ENCODE measurements at regions not wholly inside any gene's neighbourhood (a gene's known extent, or its start where the extent isn't known, plus 50 kb on each side); places are given as distances from the start of the nearest gene placed in this dataset.

- 87% methylated on average over 4 of the region's 4 CpGs; no CpG with 5 or more reads in 1 of the 2 experiments for whole genome bisulfite sequencing, 2 experiments (ENCODE audit: extremely low coverage in 1 of 2, insufficient coverage in 1 of 2, insufficient read length in 1 of 2, insufficient replicate concordance in 2 of 2, low coverage in 1 of 2, low lambda C conversion rate in 2 of 2, missing lambda C conversion rate in 1 of 2)
- H3K27me3 ChIP-seq (replicated peaks in 1 of 4; ENCODE audit: control insufficient read depth in 3 of 4, extremely low read depth in 1 of 4, insufficient read depth in 3 of 4, low read length in 3 of 4), result no peaks in the 10 kb centered on the region
- no peak for TF ChIP-seq GABPA (IDR thresholded peaks at IDR 0.05; ENCODE audit: borderline replicate concordance, insufficient read depth, low read length)
Observed at GRCh38 chr2:164371916-164372315, 249.4 kb downstream of the GRB14 start.

More at GRCh38 chr2:164371916-164372315, 249.4 kb downstream of the GRB14 start:
- Histone ChIP-seq H2BK120ac (replicated peaks; ENCODE audit: low read depth, low read length) (no peak overlapping the region), H3K18ac (ENCODE audit: extremely low read depth, low read length) (no peak overlapping the region), H3K9ac (replicated peaks in 1 of 4; ENCODE audit: extremely low read depth in 1 of 4, low read depth in 3 of 4, low read length in 3 of 4) (no peak overlapping the region), H2BK20ac (ENCODE audit: low read length) (no peak overlapping the region), H3K4me2 (ENCODE audit: insufficient read depth in 1 of 2, low read depth in 2 of 2, low read length in 2 of 2) (no peak overlapping the region), H2BK15ac (ENCODE audit: low read length) (no peak overlapping the region), H3K27ac (ENCODE audit: low read depth, low read length) (no peak overlapping the region), H3K4me3 (ENCODE audit: extremely low read depth in 1 of 4, insufficient read depth in 2 of 4, low read depth in 3 of 4, low read length in 4 of 4) (no peak overlapping the region), H3K79me2 (ENCODE audit: control insufficient read depth in 1 of 2, insufficient read depth in 2 of 2, low read length in 2 of 2) (no peaks in the 10 kb centered on the region), H2AFZ (ENCODE audit: low read length) (no peak overlapping the region), H2BK5ac (ENCODE audit: low read depth, low read length) (no peak overlapping the region), H4K20me1 (replicated peaks in 1 of 2; ENCODE audit: control insufficient read depth in 1 of 2, insufficient read depth in 2 of 2, low read length in 2 of 2) (no peaks in the 10 kb centered on the region), H4K91ac (replicated peaks; ENCODE audit: insufficient read length, low read length) (no peak overlapping the region), H2BK12ac (ENCODE audit: low read depth, low read length) (no peak overlapping the region), H4K8ac (ENCODE audit: extremely low read depth, insufficient read depth, low read length) (no peak overlapping the region), H2AK5ac (ENCODE audit: low read depth, low read length) (no peak overlapping the region), H3K14ac (ENCODE audit: insufficient read length) (no peak overlapping the region), H3K4me1 (replicated peaks in 1 of 4; ENCODE audit: control insufficient read depth in 3 of 4, insufficient read depth in 4 of 4, low read length in 3 of 4) (no peaks in the 10 kb centered on the region), H3K36me3 (ENCODE audit: control insufficient read depth in 2 of 4, insufficient read depth in 4 of 4, low read length in 3 of 4) (no peaks in the 10 kb centered on the region), H3K56ac (replicated peaks; ENCODE audit: insufficient read length, low read depth, low read length) (no peak overlapping the region), H3K23ac (ENCODE audit: insufficient read length) (no peak overlapping the region), H3K4ac (replicated peaks; ENCODE audit: insufficient read length, low read depth, low read length) (no peak overlapping the region), H3K9me3 (ENCODE audit: insufficient read depth in 2 of 2, low read depth in 1 of 2, low read length in 1 of 2) (peaks cover 8 to 9% of the 10 kb centered on the region in 2 experiments; a peak in 2 of 4 replicates), H3K23me2 (ENCODE audit: low read depth, low read length) (no peaks in the 10 kb centered on the region), H4K5ac (ENCODE audit: insufficient read length, low read depth, low read length) (no peak overlapping the region), H3K79me1 (ENCODE audit: low read depth, low read length) (no peaks in the 10 kb centered on the region)
- ChIA-PET POLR2A (ENCODE audit: partially characterized antibody) (no interaction called here), CTCF (ENCODE audit: partially characterized antibody) (no interaction called here)
- FAIRE-seq, result no peak
- no peak for DNase-seq (ENCODE audit: low read depth in 1 of 2, low spot score in 2 of 2)

All from H1 (cell line).